ENCODE measurements at regions not wholly inside any gene's neighbourhood (a gene's known extent, or its start where the extent isn't known, plus 50 kb on each side); places are given as distances from the start of the nearest gene placed in this dataset.
A peak's percentile ranks its signal among the peaks of the same experiment; 100 is the strongest.

GRCh38 chr20:51183451-51183850 lies 160.5 kb upstream of the KCNG1 start:
- no peak overlapping the region for H3K4me3 ChIP-seq (ENCODE audit: low read depth, low read length)
- no peak for DNase-seq (ENCODE audit: low read depth)
- TF ChIP-seq, protein P1, sequence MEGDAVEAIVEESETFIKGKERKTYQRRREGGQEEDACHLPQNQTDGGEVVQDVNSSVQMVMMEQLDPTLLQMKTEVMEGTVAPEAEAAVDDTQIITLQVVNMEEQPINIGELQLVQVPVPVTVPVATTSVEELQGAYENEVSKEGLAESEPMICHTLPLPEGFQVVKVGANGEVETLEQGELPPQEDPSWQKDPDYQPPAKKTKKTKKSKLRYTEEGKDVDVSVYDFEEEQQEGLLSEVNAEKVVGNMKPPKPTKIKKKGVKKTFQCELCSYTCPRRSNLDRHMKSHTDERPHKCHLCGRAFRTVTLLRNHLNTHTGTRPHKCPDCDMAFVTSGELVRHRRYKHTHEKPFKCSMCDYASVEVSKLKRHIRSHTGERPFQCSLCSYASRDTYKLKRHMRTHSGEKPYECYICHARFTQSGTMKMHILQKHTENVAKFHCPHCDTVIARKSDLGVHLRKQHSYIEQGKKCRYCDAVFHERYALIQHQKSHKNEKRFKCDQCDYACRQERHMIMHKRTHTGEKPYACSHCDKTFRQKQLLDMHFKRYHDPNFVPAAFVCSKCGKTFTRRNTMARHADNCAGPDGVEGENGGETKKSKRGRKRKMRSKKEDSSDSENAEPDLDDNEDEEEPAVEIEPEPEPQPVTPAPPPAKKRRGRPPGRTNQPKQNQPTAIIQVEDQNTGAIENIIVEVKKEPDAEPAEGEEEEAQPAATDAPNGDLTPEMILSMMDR (IDR thresholded peaks at IDR 0.05; ENCODE audit: insufficient read depth, low read length): no peak

GRCh38 chr20:51182571-51182970 lies 159.7 kb upstream of the KCNG1 start:
- TF ChIP-seq, protein P1 (IDR thresholded peaks at IDR 0.05; ENCODE audit: insufficient read depth, low read length): no peak
- H3K4me3 ChIP-seq (ENCODE audit: low read depth, low read length): no peak overlapping the region
- DNase-seq (ENCODE audit: low read depth): no peak

GRCh38 chr20:51178153-51178552 lies 155.2 kb upstream of the KCNG1 start:
- no peak overlapping the region for H3K4me3 ChIP-seq (ENCODE audit: low read depth, low read length)
- TF ChIP-seq, protein P1 (IDR thresholded peaks at IDR 0.05; ENCODE audit: insufficient read depth, low read length): no peak
- no peak for DNase-seq (ENCODE audit: low read depth)

GRCh38 chr20:51176876-51177275 lies 154.0 kb upstream of the KCNG1 start:
- DNase-seq (ENCODE audit: low read depth): peak; percentile 66
- TF ChIP-seq, protein P1 (IDR thresholded peaks at IDR 0.05; ENCODE audit: insufficient read depth, low read length): no peak
- no peak overlapping the region for H3K4me3 ChIP-seq (ENCODE audit: low read depth, low read length)

- no peak for DNase-seq (ENCODE audit: low read depth)
- TF ChIP-seq, protein P1 (IDR thresholded peaks at IDR 0.05; ENCODE audit: insufficient read depth, low read length): no peak
- no peak overlapping the region for H3K4me3 ChIP-seq (ENCODE audit: low read depth, low read length)
These were observed 153.5 kb upstream of the KCNG1 start for GRCh38 chr20:51176446-51176845.

- no peak overlapping the region for H3K4me3 ChIP-seq (ENCODE audit: low read depth, low read length)
- TF ChIP-seq, protein P1 (IDR thresholded peaks at IDR 0.05; ENCODE audit: insufficient read depth, low read length): no peak
- DNase-seq (ENCODE audit: low read depth): no peak
These were observed 152.8 kb upstream of the KCNG1 start for GRCh38 chr20:51175724-51176123.

DNA sequence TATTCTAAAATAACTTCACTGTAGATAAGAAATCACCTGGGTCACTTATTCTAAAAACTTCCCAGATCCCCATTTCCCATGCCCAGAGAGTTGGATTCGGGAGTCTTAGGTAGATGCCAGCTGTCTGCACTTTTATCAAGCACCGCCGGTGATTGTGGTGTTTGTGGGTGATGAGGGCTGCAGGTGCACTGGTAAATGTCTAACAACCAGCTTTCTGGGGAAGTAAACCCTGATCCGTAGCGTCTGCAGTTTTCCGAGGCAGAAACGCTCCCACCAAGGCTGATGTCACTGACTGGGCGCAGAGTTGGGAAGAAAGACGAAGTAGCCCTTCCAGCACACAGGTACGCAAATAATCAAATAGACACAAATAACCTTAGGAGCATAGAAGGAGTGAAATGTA lies 152.2 kb upstream of the KCNG1 start:
- TF ChIP-seq, protein P1 (IDR thresholded peaks at IDR 0.05; ENCODE audit: insufficient read depth, low read length): no peak

More for the DNA sequence above, 152.2 kb upstream of the KCNG1 start:
- H3K4me3 ChIP-seq (ENCODE audit: low read depth, low read length): no peak overlapping the region
- DNase-seq (ENCODE audit: low read depth): no peak
